Testis (tissue), 2 donors: ENCODE measurements at regions not wholly inside any gene's neighbourhood (a gene's known extent, or its start where the extent isn't known, plus 50 kb on each side); places are given as distances from the start of the nearest gene placed in this dataset.

Experiments used
- POLR2A ChIP-seq: fragments of 450-650 bp; IDR thresholded peaks from one replicate; pipeline ENCODE4 v1.6.1; 2017; ENCODE audit warnings: antibody characterized with exemption, mild to moderate bottlenecking, moderate library complexity
- TF ChIP-seq, protein P1 (sequence below), 3 experiments: fragments of 450-650 bp in 2 of 3; fragments of 200-600 bp in 1 of 3; sonication (generic) in 1 of 3; IDR thresholded peaks; one replicate each; pipeline ENCODE4 v1.5.1; 2016 to 2019; ENCODE audit warnings: antibody characterized with exemption in 3 of 3, mild to moderate bottlenecking in 2 of 3, moderate library complexity in 1 of 3

DNA sequence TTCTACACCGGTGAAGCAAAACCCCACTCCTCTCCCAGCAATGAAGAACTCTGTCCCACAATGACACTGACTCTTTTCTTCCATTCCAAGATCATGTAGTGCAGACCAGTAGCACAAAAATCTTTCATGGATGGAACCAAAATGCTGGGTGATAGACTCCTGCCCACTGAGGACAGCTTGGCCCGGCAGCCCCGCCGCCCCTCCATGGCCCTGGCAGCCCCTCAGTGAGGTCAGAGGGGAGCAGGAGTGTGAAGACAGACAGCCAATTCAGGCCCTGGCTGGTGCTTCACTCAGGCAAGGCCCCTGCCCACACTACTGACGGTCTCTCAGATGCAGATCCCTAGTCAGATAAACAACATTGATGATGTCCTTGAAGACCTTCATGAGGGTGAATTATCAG is 131.9 kb upstream of the SYNDIG1 start:
- TF ChIP-seq, protein P1, sequence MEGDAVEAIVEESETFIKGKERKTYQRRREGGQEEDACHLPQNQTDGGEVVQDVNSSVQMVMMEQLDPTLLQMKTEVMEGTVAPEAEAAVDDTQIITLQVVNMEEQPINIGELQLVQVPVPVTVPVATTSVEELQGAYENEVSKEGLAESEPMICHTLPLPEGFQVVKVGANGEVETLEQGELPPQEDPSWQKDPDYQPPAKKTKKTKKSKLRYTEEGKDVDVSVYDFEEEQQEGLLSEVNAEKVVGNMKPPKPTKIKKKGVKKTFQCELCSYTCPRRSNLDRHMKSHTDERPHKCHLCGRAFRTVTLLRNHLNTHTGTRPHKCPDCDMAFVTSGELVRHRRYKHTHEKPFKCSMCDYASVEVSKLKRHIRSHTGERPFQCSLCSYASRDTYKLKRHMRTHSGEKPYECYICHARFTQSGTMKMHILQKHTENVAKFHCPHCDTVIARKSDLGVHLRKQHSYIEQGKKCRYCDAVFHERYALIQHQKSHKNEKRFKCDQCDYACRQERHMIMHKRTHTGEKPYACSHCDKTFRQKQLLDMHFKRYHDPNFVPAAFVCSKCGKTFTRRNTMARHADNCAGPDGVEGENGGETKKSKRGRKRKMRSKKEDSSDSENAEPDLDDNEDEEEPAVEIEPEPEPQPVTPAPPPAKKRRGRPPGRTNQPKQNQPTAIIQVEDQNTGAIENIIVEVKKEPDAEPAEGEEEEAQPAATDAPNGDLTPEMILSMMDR (IDR thresholded peaks at IDR 0.05): no peak
- TF ChIP-seq POLR2A: no peak
